ENCODE measurements at regions not wholly inside any gene's neighbourhood (a gene's known extent, or its start where the extent isn't known, plus 50 kb on each side); places are given as distances from the start of the nearest gene placed in this dataset.

- H3K4me1 Mint-ChIP-seq (ENCODE audit: low read depth) = no peaks in the 10 kb centered on the region
Measured at GRCh38 chr2:125526093-125526492, 1129.9 kb upstream of the GYPC start.

GRCh38 chr2:125535089-125535488 lies 1120.9 kb upstream of the GYPC start:
- Mint-ChIP-seq H3K27me3 (no peaks in the 10 kb centered on the region), H3K9me3 (ENCODE audit: low read depth) (peaks cover 3% of the 10 kb centered on the region), H3K4me1 (ENCODE audit: low read depth) (no peaks in the 10 kb centered on the region), H3K4me3 (no peak overlapping the region), H3K27ac (no peak overlapping the region), H3K36me3 (no peaks in the 10 kb centered on the region)

More at GRCh38 chr2:125526093-125526492, 1129.9 kb upstream of the GYPC start:
- Mint-ChIP-seq H3K27me3 (no peaks in the 10 kb centered on the region), H3K27ac (no peak overlapping the region), H3K4me3 (no peak overlapping the region), H3K9me3 (ENCODE audit: low read depth) (no peaks in the 10 kb centered on the region), H3K36me3 (no peaks in the 10 kb centered on the region)

GRCh38 chr2:125543968-125544514 lies 1111.9 kb upstream of the GYPC start:
- no peaks in the 10 kb centered on the region for H3K36me3 Mint-ChIP-seq
- H3K4me3 Mint-ChIP-seq = no peak overlapping the region
- H3K27ac Mint-ChIP-seq = no peak overlapping the region
- H3K9me3 Mint-ChIP-seq (ENCODE audit: low read depth) = no peaks in the 10 kb centered on the region
- no peaks in the 10 kb centered on the region for H3K27me3 Mint-ChIP-seq
- no peaks in the 10 kb centered on the region for H3K4me1 Mint-ChIP-seq (ENCODE audit: low read depth)

- Mint-ChIP-seq H3K4me1 (ENCODE audit: low read depth) (no peaks in the 10 kb centered on the region), H3K27me3 (no peaks in the 10 kb centered on the region), H3K36me3 (no peaks in the 10 kb centered on the region), H3K9me3 (ENCODE audit: low read depth) (peaks cover 7% of the 10 kb centered on the region), H3K27ac (no peak overlapping the region), H3K4me3 (no peak overlapping the region)
Measured at GRCh38 chr2:125553768-125554167, 1102.2 kb upstream of the GYPC start.

GRCh38 chr2:125554956-125555355 lies 1101.0 kb upstream of the GYPC start:
- peaks cover 7% of the 10 kb centered on the region for H3K9me3 Mint-ChIP-seq (ENCODE audit: low read depth)
- H3K27ac Mint-ChIP-seq = no peak overlapping the region
- no peaks in the 10 kb centered on the region for H3K36me3 Mint-ChIP-seq
- H3K4me1 Mint-ChIP-seq (ENCODE audit: low read depth) = no peaks in the 10 kb centered on the region
- H3K27me3 Mint-ChIP-seq = no peaks in the 10 kb centered on the region
- no peak overlapping the region for H3K4me3 Mint-ChIP-seq

GRCh38 chr2:125559186-125559585 lies 1096.8 kb upstream of the GYPC start:
- Mint-ChIP-seq H3K27ac (no peak overlapping the region), H3K9me3 (ENCODE audit: low read depth) (peaks cover 1% of the 10 kb centered on the region), H3K36me3 (no peaks in the 10 kb centered on the region), H3K4me1 (ENCODE audit: low read depth) (no peaks in the 10 kb centered on the region), H3K4me3 (no peak overlapping the region), H3K27me3 (no peaks in the 10 kb centered on the region)

GRCh38 chr2:125560855-125561254 lies 1095.1 kb upstream of the GYPC start:
- H3K4me3 Mint-ChIP-seq = no peak overlapping the region
- no peaks in the 10 kb centered on the region for H3K4me1 Mint-ChIP-seq (ENCODE audit: low read depth)

GRCh38 chr2:125561302-125561701 lies 1094.7 kb upstream of the GYPC start:
- H3K27me3 Mint-ChIP-seq = no peaks in the 10 kb centered on the region

More at GRCh38 chr2:125560855-125561254, 1095.1 kb upstream of the GYPC start:
- Mint-ChIP-seq H3K27ac (no peak overlapping the region), H3K36me3 (no peaks in the 10 kb centered on the region), H3K27me3 (no peaks in the 10 kb centered on the region), H3K9me3 (ENCODE audit: low read depth) (no peaks in the 10 kb centered on the region)

GRCh38 chr2:125562924-125563323 lies 1093.0 kb upstream of the GYPC start:
- no peaks in the 10 kb centered on the region for H3K27me3 Mint-ChIP-seq
- no peak overlapping the region for H3K27ac Mint-ChIP-seq
- no peaks in the 10 kb centered on the region for H3K36me3 Mint-ChIP-seq
- H3K9me3 Mint-ChIP-seq (ENCODE audit: low read depth) = no peaks in the 10 kb centered on the region
- no peak overlapping the region for H3K4me3 Mint-ChIP-seq
- H3K4me1 Mint-ChIP-seq (ENCODE audit: low read depth) = no peaks in the 10 kb centered on the region

More at GRCh38 chr2:125561302-125561701, 1094.7 kb upstream of the GYPC start:
- Mint-ChIP-seq H3K36me3 (no peaks in the 10 kb centered on the region), H3K4me3 (no peak overlapping the region), H3K27ac (no peak overlapping the region), H3K9me3 (ENCODE audit: low read depth) (no peaks in the 10 kb centered on the region), H3K4me1 (ENCODE audit: low read depth) (no peaks in the 10 kb centered on the region)

GRCh38 chr2:125564471-125564870 lies 1091.5 kb upstream of the GYPC start:
- Mint-ChIP-seq H3K4me3 (no peak overlapping the region), H3K27me3 (no peaks in the 10 kb centered on the region), H3K27ac (no peak overlapping the region), H3K36me3 (no peaks in the 10 kb centered on the region), H3K4me1 (ENCODE audit: low read depth) (no peaks in the 10 kb centered on the region), H3K9me3 (ENCODE audit: low read depth) (no peaks in the 10 kb centered on the region)

- Mint-ChIP-seq H3K27ac (no peak overlapping the region), H3K4me1 (ENCODE audit: low read depth) (no peaks in the 10 kb centered on the region), H3K36me3 (no peaks in the 10 kb centered on the region), H3K9me3 (ENCODE audit: low read depth) (no peaks in the 10 kb centered on the region), H3K27me3 (no peaks in the 10 kb centered on the region), H3K4me3 (no peak overlapping the region)
Measured at GRCh38 chr2:125566422-125566821, 1089.5 kb upstream of the GYPC start.

- H3K4me3 Mint-ChIP-seq = no peak overlapping the region
- no peaks in the 10 kb centered on the region for H3K4me1 Mint-ChIP-seq (ENCODE audit: low read depth)
- no peaks in the 10 kb centered on the region for H3K9me3 Mint-ChIP-seq (ENCODE audit: low read depth)
- no peaks in the 10 kb centered on the region for H3K36me3 Mint-ChIP-seq
- H3K27me3 Mint-ChIP-seq = no peaks in the 10 kb centered on the region
- H3K27ac Mint-ChIP-seq = no peak overlapping the region
Measured at GRCh38 chr2:125567100-125567499, 1088.9 kb upstream of the GYPC start.

- H3K9me3 Mint-ChIP-seq (ENCODE audit: low read depth) = no peaks in the 10 kb centered on the region
- no peak overlapping the region for H3K4me3 Mint-ChIP-seq
- H3K36me3 Mint-ChIP-seq = no peaks in the 10 kb centered on the region
- no peak overlapping the region for H3K27ac Mint-ChIP-seq
- no peaks in the 10 kb centered on the region for H3K27me3 Mint-ChIP-seq
- H3K4me1 Mint-ChIP-seq (ENCODE audit: low read depth) = no peaks in the 10 kb centered on the region
Measured at GRCh38 chr2:125572660-125573059, 1083.3 kb upstream of the GYPC start.

- Mint-ChIP-seq H3K9me3 (ENCODE audit: low read depth) (no peaks in the 10 kb centered on the region), H3K4me1 (ENCODE audit: low read depth) (no peaks in the 10 kb centered on the region), H3K27ac (no peak overlapping the region), H3K36me3 (no peaks in the 10 kb centered on the region), H3K27me3 (no peaks in the 10 kb centered on the region), H3K4me3 (no peak overlapping the region)
Measured at GRCh38 chr2:125573432-125573831, 1082.5 kb upstream of the GYPC start.

GRCh38 chr2:125576558-125576957 lies 1079.4 kb upstream of the GYPC start:
- no peaks in the 10 kb centered on the region for H3K4me1 Mint-ChIP-seq (ENCODE audit: low read depth)
- H3K4me3 Mint-ChIP-seq = no peak overlapping the region
- no peaks in the 10 kb centered on the region for H3K27me3 Mint-ChIP-seq
- no peaks in the 10 kb centered on the region for H3K36me3 Mint-ChIP-seq
- no peaks in the 10 kb centered on the region for H3K9me3 Mint-ChIP-seq (ENCODE audit: low read depth)
- no peak overlapping the region for H3K27ac Mint-ChIP-seq

GRCh38 chr2:125581557-125581956 lies 1074.4 kb upstream of the GYPC start:
- Mint-ChIP-seq H3K4me1 (ENCODE audit: low read depth) (no peaks in the 10 kb centered on the region), H3K4me3 (no peak overlapping the region), H3K9me3 (ENCODE audit: low read depth) (no peaks in the 10 kb centered on the region), H3K27me3 (no peaks in the 10 kb centered on the region), H3K27ac (no peak overlapping the region), H3K36me3 (no peaks in the 10 kb centered on the region)
